Endodermal cell (in vitro differentiated cells): ENCODE measurements at regions not wholly inside any gene's neighbourhood (a gene's known extent, or its start where the extent isn't known, plus 50 kb on each side); places are given as distances from the start of the nearest gene placed in this dataset.

ENCODE experiments used
- DNase-seq: peaks from one replicate; pipeline ENCODE4 v3.0.0-alpha.2; 2017
- H3K27ac ChIP-seq: 2 replicates; pipeline ENCODE4 v1.5.1; 2013; ENCODE audit warnings: mild to moderate bottlenecking, low read depth, low read length, moderate library complexity
- H3K27me3 ChIP-seq: 2 replicates; pipeline ENCODE4 v1.6.1; 2013; ENCODE audit warnings: mild to moderate bottlenecking, low read length, moderate library complexity; ENCODE audit not compliant: insufficient read depth, control insufficient read depth, poor library complexity, severe bottlenecking
- H3K36me3 ChIP-seq: 2 replicates; pipeline ENCODE4 v1.7.0; 2013; ENCODE audit warnings: mild to moderate bottlenecking, low read length, moderate library complexity; ENCODE audit not compliant: control insufficient read depth, insufficient read depth
- H3K4me1 ChIP-seq: one replicate; pipeline ENCODE4 v1.7.0; 2013; ENCODE audit warnings: low read length; ENCODE audit not compliant: control insufficient read depth, insufficient read depth
- H3K4me3 ChIP-seq: 2 replicates; pipeline ENCODE4 v1.5.1; 2013; ENCODE audit warnings: mild to moderate bottlenecking, low read length, moderate library complexity
- H3K9ac ChIP-seq: 2 replicates; pipeline ENCODE4 v1.6.1; 2013; ENCODE audit warnings: mild to moderate bottlenecking, low read length, moderate library complexity; ENCODE audit not compliant: poor library complexity, severe bottlenecking; ENCODE audit errors: extremely low read depth
- H3K9me3 ChIP-seq: 2 replicates; pipeline ENCODE4 v1.6.1; 2013; ENCODE audit warnings: mild to moderate bottlenecking, low read length, moderate library complexity; ENCODE audit not compliant: control insufficient read depth
- H3K27ac Mint-ChIP-seq: 2 replicates; pipeline ENCODE4 v1.8.0; 2020; ENCODE audit warnings: mixed read lengths
- H3K27me3 Mint-ChIP-seq: 2 replicates; pipeline ENCODE4 v1.8.0; 2021; ENCODE audit warnings: mild to moderate bottlenecking, mixed read lengths; ENCODE audit not compliant: insufficient read depth
- H3K36me3 Mint-ChIP-seq: 2 replicates; pipeline ENCODE4 v1.8.0; 2020; ENCODE audit warnings: low read depth, mixed read lengths
- H3K4me1 Mint-ChIP-seq: 2 replicates; pipeline ENCODE4 v1.8.0; 2020; ENCODE audit warnings: mixed read lengths
- H3K4me3 Mint-ChIP-seq: 2 replicates; pipeline ENCODE4 v1.8.0; 2020; ENCODE audit warnings: mild to moderate bottlenecking, moderate library complexity, mixed read lengths
- H3K9me3 Mint-ChIP-seq: 2 replicates; pipeline ENCODE4 v1.8.0; 2020; ENCODE audit warnings: mild to moderate bottlenecking, mixed read lengths
- WGBS, 2 experiments: methylation state at CpG; one replicate each; pipeline versions ENCODE4 v1.1.5 to v1.1.7; 2013; ENCODE audit warnings: missing lambda C conversion rate in 2 of 2, mixed read lengths in 1 of 2; ENCODE audit not compliant: insufficient coverage in 1 of 2, insufficient read length in 1 of 2; 5-methylcytosine and 5-hydroxymethylcytosine counted together
- TF ChIP-seq, protein P1 (sequence below): fragments of 200-600 bp; sonication (generic); conservative IDR thresholded peaks from 2 replicates; pipeline ENCODE4 v1.5.0; 2021; ENCODE audit warnings: antibody characterized with exemption, mild to moderate bottlenecking

DNA sequence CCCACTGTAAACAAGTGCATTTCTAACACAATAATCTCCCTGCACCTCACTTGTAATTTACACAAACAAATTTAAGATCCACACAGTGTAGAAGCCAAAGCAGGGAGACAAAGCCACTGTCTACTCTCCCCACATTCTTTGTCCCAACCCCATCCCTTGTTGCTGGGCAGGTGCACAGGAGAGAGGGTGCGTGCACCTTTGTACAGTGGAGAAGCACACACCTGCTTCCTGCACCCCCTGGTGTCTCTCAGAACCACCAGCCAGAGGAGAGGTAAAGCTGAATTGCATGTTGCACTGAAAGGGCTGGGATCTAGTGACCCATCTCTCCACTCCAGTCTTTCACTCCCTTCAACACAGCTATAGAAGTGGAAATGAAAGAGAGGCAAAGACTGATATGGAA lies 51.4 kb upstream of the IFNG-AS1 start:
- no peak overlapping the region for H3K4me3 ChIP-seq
- Mint-ChIP-seq H3K9me3 (no peaks in the 10 kb centered on the region), H3K27ac (no peak overlapping the region), H3K36me3 (no peaks in the 10 kb centered on the region), H3K27me3 (peaks cover 5% of the 10 kb centered on the region), H3K4me3 (no peak overlapping the region), H3K4me1 (peaks cover 34% of the 10 kb centered on the region)
- no peak overlapping the region for H3K9ac ChIP-seq
- H3K4me1 ChIP-seq: peaks cover 21% of the 10 kb centered on the region
- WGBS, 2 experiments: 100% methylated on average over 1 of the region's 1 CpG; no CpG with 5 or more reads in 1 of the 2 experiments
- TF ChIP-seq, protein P1, sequence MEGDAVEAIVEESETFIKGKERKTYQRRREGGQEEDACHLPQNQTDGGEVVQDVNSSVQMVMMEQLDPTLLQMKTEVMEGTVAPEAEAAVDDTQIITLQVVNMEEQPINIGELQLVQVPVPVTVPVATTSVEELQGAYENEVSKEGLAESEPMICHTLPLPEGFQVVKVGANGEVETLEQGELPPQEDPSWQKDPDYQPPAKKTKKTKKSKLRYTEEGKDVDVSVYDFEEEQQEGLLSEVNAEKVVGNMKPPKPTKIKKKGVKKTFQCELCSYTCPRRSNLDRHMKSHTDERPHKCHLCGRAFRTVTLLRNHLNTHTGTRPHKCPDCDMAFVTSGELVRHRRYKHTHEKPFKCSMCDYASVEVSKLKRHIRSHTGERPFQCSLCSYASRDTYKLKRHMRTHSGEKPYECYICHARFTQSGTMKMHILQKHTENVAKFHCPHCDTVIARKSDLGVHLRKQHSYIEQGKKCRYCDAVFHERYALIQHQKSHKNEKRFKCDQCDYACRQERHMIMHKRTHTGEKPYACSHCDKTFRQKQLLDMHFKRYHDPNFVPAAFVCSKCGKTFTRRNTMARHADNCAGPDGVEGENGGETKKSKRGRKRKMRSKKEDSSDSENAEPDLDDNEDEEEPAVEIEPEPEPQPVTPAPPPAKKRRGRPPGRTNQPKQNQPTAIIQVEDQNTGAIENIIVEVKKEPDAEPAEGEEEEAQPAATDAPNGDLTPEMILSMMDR: no peak
- no peaks in the 10 kb centered on the region for H3K36me3 ChIP-seq
- no peak overlapping the region for H3K27ac ChIP-seq
- H3K27me3 ChIP-seq: no peaks in the 10 kb centered on the region
- DNase-seq: no peak
- H3K9me3 ChIP-seq: no peaks in the 10 kb centered on the region
